ENCODE measurements at regions not wholly inside any gene's neighbourhood (a gene's known extent, or its start where the extent isn't known, plus 50 kb on each side); places are given as distances from the start of the nearest gene placed in this dataset.
"Not testable (repeated sequence)": the region's sequence is repeated elsewhere in the genome, so short reads cannot be mapped to it uniquely, and the experiment has no call there.

- Histone ChIP-seq H3K4me3 (no peak overlapping the region), H3K36me3 (no peaks in the 10 kb centered on the region), H3K9me3 (no peaks in the 10 kb centered on the region), H3K27ac (no peak overlapping the region), H3K4me1 (peaks cover 0 to 24% (median 7%) of the 10 kb centered on the region in 4 donors), H3K27me3 (no peaks in the 10 kb centered on the region)
- intact Hi-C loops (cut with DNase I), result no loop called here
- no peak for TF ChIP-seq POLR2A (IDR thresholded peaks at IDR 0.05)
- ATAC-seq (no peak), DNase-seq (no peak)
- WGBS (ENCODE audit: insufficient coverage, low coverage, low lambda C conversion rate, missing lambda C conversion rate), result 84% methylated on average over 4 of the region's 4 CpGs
Observed at GRCh38 chr3:150270883-150271590, 137.1 kb upstream of the TSC22D2 start.

GRCh38 chr3:150270444-150270843, 137.7 kb upstream of the TSC22D2 start:
- intact Hi-C loops (cut with DNase I); DNase-seq; H3K4me3 ChIP-seq; H3K36me3 ChIP-seq; H3K9me3 ChIP-seq; ATAC-seq; H3K27me3 ChIP-seq: not testable (repeated sequence)
- H3K27ac ChIP-seq, result peak overlapping the region in 2 of 3 donors; percentile 87 to 90
- H3K4me1 ChIP-seq, result peaks cover 0 to 24% (median 7%) of the 10 kb centered on the region in 4 donors
- WGBS (ENCODE audit: insufficient coverage, low coverage, low lambda C conversion rate, missing lambda C conversion rate), result 76% methylated on average over 3 of the region's 3 CpGs

DNA sequence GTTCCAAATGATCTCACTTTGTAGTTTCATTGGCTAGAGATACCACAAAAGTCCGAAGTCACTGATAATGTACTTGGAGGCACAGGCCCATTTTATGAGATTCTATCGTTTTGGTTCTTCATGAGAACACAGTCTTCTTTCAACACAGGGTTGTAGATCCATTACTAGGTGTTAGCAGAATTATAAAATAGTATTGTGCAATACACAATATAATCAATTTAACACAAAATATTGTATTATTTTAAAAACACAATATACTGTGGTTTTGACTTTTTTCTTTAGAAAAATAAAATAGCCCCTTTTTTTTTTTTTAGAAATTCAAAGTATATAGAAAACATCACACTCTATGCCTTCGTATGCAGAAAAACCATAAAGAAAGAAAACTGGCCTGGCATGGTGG, 138.6 kb upstream of the TSC22D2 start:
- WGBS (ENCODE audit: insufficient coverage, low coverage, low lambda C conversion rate, missing lambda C conversion rate), result 34% methylated on average over 3 of the region's 3 CpGs
- DNase-seq, result no peak

GRCh38 chr3:150268426-150269391, 139.4 kb upstream of the TSC22D2 start:
- H3K4me1 ChIP-seq, result peaks cover 0 to 24% (median 7%) of the 10 kb centered on the region in 4 donors
- TF ChIP-seq CTCF (IDR thresholded peaks at IDR 0.05) (peak in 1 of 4 donors; percentile 3), POLR2A (IDR thresholded peaks at IDR 0.05) (peak; percentile 76)
- 31% methylated on average over 6 of the region's 6 CpGs for whole genome bisulfite sequencing (ENCODE audit: insufficient coverage, low coverage, low lambda C conversion rate, missing lambda C conversion rate)
- no peaks in the 10 kb centered on the region for H3K9me3 ChIP-seq
- no peak overlapping the region for H3K4me3 ChIP-seq
- DNase-seq, result peak in 1 of 3 donors; percentile 76
- ATAC-seq, result peak; percentile 83 to 94 (median 88)
- no peaks in the 10 kb centered on the region for H3K27me3 ChIP-seq
- peak overlapping the region; percentile 69 to 90 (median 87) for H3K27ac ChIP-seq
- no peaks in the 10 kb centered on the region for H3K36me3 ChIP-seq
- intact Hi-C loops (cut with DNase I), result no loop called here

More for the DNA sequence above, 138.6 kb upstream of the TSC22D2 start:
- H3K36me3 ChIP-seq, result no peaks in the 10 kb centered on the region
- H3K4me1 ChIP-seq, result peaks cover 0 to 24% (median 7%) of the 10 kb centered on the region in 4 donors
- H3K27ac ChIP-seq, result peak overlapping the region; percentile 69 to 90 (median 87)
- no peaks in the 10 kb centered on the region for H3K27me3 ChIP-seq
- intact Hi-C loops (cut with DNase I), result no loop called here
- no peak overlapping the region for H3K4me3 ChIP-seq
- peak in 1 of 4 donors; percentile 18 for ATAC-seq
- TF ChIP-seq POLR2A (IDR thresholded peaks at IDR 0.05) (no peak), CTCF (IDR thresholded peaks at IDR 0.05) (no peak)
- no peaks in the 10 kb centered on the region for H3K9me3 ChIP-seq

DNA sequence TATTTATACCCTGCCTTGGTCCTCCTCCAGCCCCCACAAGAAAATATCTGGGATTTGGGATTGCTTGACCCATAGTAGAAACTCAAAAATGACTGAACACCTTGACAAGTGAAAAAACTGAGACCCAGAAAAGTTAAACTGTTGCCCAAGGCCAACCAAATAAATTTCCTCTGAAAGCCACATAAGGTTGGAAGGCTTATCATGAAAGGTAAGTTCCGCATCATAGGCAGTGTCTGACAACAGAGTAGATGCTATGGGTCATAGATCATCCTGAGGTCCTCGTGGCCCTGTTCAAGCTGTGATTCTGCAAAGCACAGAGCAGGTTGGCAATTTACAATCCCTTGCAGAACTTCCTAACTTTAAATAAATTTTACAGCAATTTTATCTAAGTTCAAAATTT, 140.8 kb upstream of the TSC22D2 start:
- DNase-seq (no peak), ATAC-seq (peak; percentile 70 to 72 (median 72))
- Histone ChIP-seq H3K4me3 (no peak overlapping the region), H3K27me3 (no peaks in the 10 kb centered on the region), H3K9me3 (no peaks in the 10 kb centered on the region), H3K36me3 (no peaks in the 10 kb centered on the region), H3K4me1 (peaks cover 0 to 24% (median 7%) of the 10 kb centered on the region in 4 donors), H3K27ac (peak overlapping the region; percentile 37 to 90 (median 69))
- intact Hi-C loops (cut with DNase I), result no loop called here
- WGBS (ENCODE audit: insufficient coverage, low coverage, low lambda C conversion rate, missing lambda C conversion rate), result 25% methylated on average over 2 of the region's 2 CpGs
- peak; percentile 30 for TF ChIP-seq POLR2A (IDR thresholded peaks at IDR 0.05)
- no peak for TF ChIP-seq CTCF (IDR thresholded peaks at IDR 0.05)
